A673 (cell line): ENCODE measurements at regions not wholly inside any gene's neighbourhood (a gene's known extent, or its start where the extent isn't known, plus 50 kb on each side); places are given as distances from the start of the nearest gene placed in this dataset.

ENCODE experiments used
- BruUV-seq: library from RNA; stranded (reverse); fragments of 400-500 nt; replicated peaks from 2 replicates; lab custom pipeline; 2021; lab: Mats Ljungman, UMichigan
- CTCF ChIA-PET: fragments of 300-600 bp; sonication (Branson Sonifier 250); formaldehyde crosslinking; loops from one replicate; lab custom pipeline; 2022; ENCODE audit warnings: antibody characterized with exemption; lab: Charles Lee
- POLR2A ChIA-PET: fragments of 300-600 bp; sonication (Branson Sonifier 250); formaldehyde crosslinking; loops from one replicate; lab custom pipeline; 2022; ENCODE audit warnings: antibody characterized with exemption; ENCODE audit not compliant: low non-redundant PET; lab: Charles Lee
- DNase-seq: peaks from one replicate; pipeline ENCODE4 v3.0.0-alpha.2; 2015; ENCODE audit warnings: low spot score
- H3K27ac ChIP-seq: fragments of 200-600 bp; sonication (generic); 2 replicates; pipeline ENCODE4 v1.5.1; 2016; ENCODE audit warnings: mixed run types, low read depth, mild to moderate bottlenecking, mixed read lengths, antibody characterized with exemption, low read length; ENCODE audit not compliant: poor library complexity, severe bottlenecking
- H3K27me3 ChIP-seq: fragments of 200-600 bp; sonication (generic); replicated peaks from 2 replicates; pipeline ENCODE4 v1.6.1; 2017; ENCODE audit warnings: mixed run types, low read depth, mild to moderate bottlenecking, mixed read lengths, antibody characterized with exemption, low read length; ENCODE audit not compliant: insufficient read depth, poor library complexity
- H3K36me3 ChIP-seq: fragments of 200-600 bp; sonication (generic); 2 replicates; pipeline ENCODE4 v1.6.1; 2016; ENCODE audit warnings: mixed run types, mild to moderate bottlenecking, mixed read lengths, antibody characterized with exemption, low read length; ENCODE audit not compliant: insufficient read depth, poor library complexity, severe bottlenecking
- H3K4me1 ChIP-seq: fragments of 200-600 bp; sonication (generic); 2 replicates; pipeline ENCODE4 v1.6.1; 2017; ENCODE audit warnings: mixed run types, mild to moderate bottlenecking, mixed read lengths, antibody characterized with exemption, low read length; ENCODE audit not compliant: insufficient read depth, poor library complexity, severe bottlenecking
- H3K4me3 ChIP-seq: fragments of 200-600 bp; sonication (generic); 2 replicates; pipeline ENCODE4 v1.5.1; 2016; ENCODE audit warnings: low read depth, mixed run types, mild to moderate bottlenecking, mixed read lengths, low read length; ENCODE audit not compliant: poor library complexity, severe bottlenecking
- H3K9me3 ChIP-seq: fragments of 200-600 bp; sonication (generic); 2 replicates; pipeline ENCODE4 v1.6.1; 2016; ENCODE audit warnings: mixed run types, low read depth, mild to moderate bottlenecking, mixed read lengths, antibody characterized with exemption, low read length; ENCODE audit not compliant: poor library complexity, severe bottlenecking
- EZH2 ChIP-seq: fragments of 200-600 bp; sonication (generic); IDR thresholded peaks from 2 replicates; pipeline ENCODE4 v1.6.1; 2017; ENCODE audit warnings: borderline replicate concordance, low read depth, mild to moderate bottlenecking, mixed read lengths, antibody characterized with exemption, low read length; ENCODE audit not compliant: poor library complexity, severe bottlenecking
- intact Hi-C: fragments of 100-400 bp; cut with micrococcal nuclease; formaldehyde crosslinking; loops from one replicate; pipeline ENCODE4 v1.10.0; 2022; ENCODE audit not compliant: unreplicated experiment
- TF ChIP-seq, protein P1 (sequence below): fragments of 300-800, 200-600 bp; sonication (generic); conservative IDR thresholded peaks from 2 replicates; pipeline ENCODE4 v1.5.1; 2017; ENCODE audit warnings: low read depth, mild to moderate bottlenecking, antibody characterized with exemption, low read length, moderate library complexity, mixed read lengths

DNA sequence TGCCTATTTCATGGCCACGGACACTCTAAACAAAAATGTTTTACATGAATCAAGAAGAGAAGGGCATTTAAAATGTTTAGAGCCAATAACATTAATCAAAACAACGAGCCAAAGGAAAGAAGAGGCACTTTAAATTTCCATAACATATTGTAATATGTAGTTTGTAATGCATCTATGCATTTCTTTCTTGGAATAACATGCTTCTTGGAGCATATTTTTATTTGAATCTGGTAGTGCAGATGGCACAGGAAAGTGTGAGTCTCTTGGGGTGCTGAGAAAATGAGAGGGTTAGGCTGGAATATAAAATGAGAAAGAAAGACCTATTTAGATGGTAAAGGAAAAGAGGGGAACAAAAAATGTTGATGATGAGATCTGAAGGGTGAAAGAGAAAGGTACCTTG lies 305.4 kb downstream of the BTBD3 start:
- intact Hi-C loops: no loop called here
- Histone ChIP-seq H3K4me3 (no peak overlapping the region), H3K27ac (no peak overlapping the region), H3K27me3 (no peaks in the 10 kb centered on the region), H3K9me3 (no peaks in the 10 kb centered on the region), H3K36me3 (no peaks in the 10 kb centered on the region), H3K4me1 (no peaks in the 10 kb centered on the region)
- ChIA-PET POLR2A (no interaction called here), CTCF (no interaction called here)
- BruUV-seq: no TSS peak
- DNase-seq: no peak
- TF ChIP-seq, protein P1, sequence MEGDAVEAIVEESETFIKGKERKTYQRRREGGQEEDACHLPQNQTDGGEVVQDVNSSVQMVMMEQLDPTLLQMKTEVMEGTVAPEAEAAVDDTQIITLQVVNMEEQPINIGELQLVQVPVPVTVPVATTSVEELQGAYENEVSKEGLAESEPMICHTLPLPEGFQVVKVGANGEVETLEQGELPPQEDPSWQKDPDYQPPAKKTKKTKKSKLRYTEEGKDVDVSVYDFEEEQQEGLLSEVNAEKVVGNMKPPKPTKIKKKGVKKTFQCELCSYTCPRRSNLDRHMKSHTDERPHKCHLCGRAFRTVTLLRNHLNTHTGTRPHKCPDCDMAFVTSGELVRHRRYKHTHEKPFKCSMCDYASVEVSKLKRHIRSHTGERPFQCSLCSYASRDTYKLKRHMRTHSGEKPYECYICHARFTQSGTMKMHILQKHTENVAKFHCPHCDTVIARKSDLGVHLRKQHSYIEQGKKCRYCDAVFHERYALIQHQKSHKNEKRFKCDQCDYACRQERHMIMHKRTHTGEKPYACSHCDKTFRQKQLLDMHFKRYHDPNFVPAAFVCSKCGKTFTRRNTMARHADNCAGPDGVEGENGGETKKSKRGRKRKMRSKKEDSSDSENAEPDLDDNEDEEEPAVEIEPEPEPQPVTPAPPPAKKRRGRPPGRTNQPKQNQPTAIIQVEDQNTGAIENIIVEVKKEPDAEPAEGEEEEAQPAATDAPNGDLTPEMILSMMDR: no peak

- no peak overlapping the region for H3K27ac ChIP-seq
- no peaks in the 10 kb centered on the region for H3K4me1 ChIP-seq
- no TSS peak for BruUV-seq
- no peaks in the 10 kb centered on the region for H3K36me3 ChIP-seq
- POLR2A ChIA-PET: no interaction called here
- no peaks in the 10 kb centered on the region for H3K27me3 ChIP-seq
- DNase-seq: no peak
- CTCF ChIA-PET: no interaction called here
- intact Hi-C loops: no loop called here
- TF ChIP-seq, protein P1: no peak
- TF ChIP-seq EZH2: no peak
- H3K9me3 ChIP-seq: no peaks in the 10 kb centered on the region
- no peak overlapping the region for H3K4me3 ChIP-seq
Measured at GRCh38 chr20:12225898-12226297, 308.2 kb downstream of the BTBD3 start.

GRCh38 chr20:12229891-12230290 lies 312.2 kb downstream of the BTBD3 start:
- intact Hi-C loops: no loop called here
- TF ChIP-seq, protein P1: no peak
- no peak for TF ChIP-seq EZH2
- Histone ChIP-seq H3K4me1 (no peaks in the 10 kb centered on the region), H3K27me3 (no peaks in the 10 kb centered on the region), H3K4me3 (no peak overlapping the region), H3K27ac (no peak overlapping the region), H3K9me3 (no peaks in the 10 kb centered on the region), H3K36me3 (no peaks in the 10 kb centered on the region)
- ChIA-PET POLR2A (no interaction called here), CTCF (no interaction called here)
- no peak for DNase-seq
- BruUV-seq: no TSS peak
